Esophagus muscularis mucosa (tissue), 4 donors: ENCODE measurements at regions not wholly inside any gene's neighbourhood (a gene's known extent, or its start where the extent isn't known, plus 50 kb on each side); places are given as distances from the start of the nearest gene placed in this dataset.

Experiments
- DNase-seq: peaks from one replicate; pipeline ENCODE4 v3.0.0-alpha.2; 2017; ENCODE audit errors: extremely low spot score
- H3K27ac ChIP-seq, 4 donors: fragments of 200-600 bp; sonication (generic); replicated peaks in 1 of 4; 1 replicate in 3 of 4; 2 replicates in 1 of 4; pipeline ENCODE4 v1.5.1; 2016 to 2019; ENCODE audit warnings: mild to moderate bottlenecking in 1 of 4
- H3K27me3 ChIP-seq, 4 donors: fragments of 200-600 bp; sonication (generic); one replicate each; pipeline versions ENCODE4 v1.5.1 to v1.6.0; 2016 to 2019
- H3K36me3 ChIP-seq, 4 donors: fragments of 200-600 bp; sonication (generic); one replicate each; pipeline ENCODE4 v1.5.1; 2016 to 2019
- H3K4me1 ChIP-seq, 4 donors: fragments of 200-600 bp; sonication (generic); one replicate each; pipeline ENCODE4 v1.5.1; 2016 to 2019
- H3K4me3 ChIP-seq, 4 donors: fragments of 200-600 bp; sonication (generic); 1 replicate in 2 of 4; 2 replicates in 2 of 4; pipeline ENCODE4 v1.5.1; 2016 to 2019; ENCODE audit warnings: mild to moderate bottlenecking in 4 of 4, moderate library complexity in 1 of 4
- H3K9me3 ChIP-seq, 4 donors: fragments of 200-600 bp; sonication (generic); 1 replicate in 3 of 4; 2 replicates in 1 of 4; pipeline ENCODE4 v1.5.1; 2016 to 2019
- CTCF ChIP-seq, 3 experiments: fragments of 200-600 bp in 2 of 3; fragments of 450-650 bp in 1 of 3; sonication (generic) in 2 of 3; IDR thresholded peaks; one replicate each; pipeline ENCODE4 v1.5.1; 2017 to 2019; ENCODE audit warnings: antibody characterized with exemption in 3 of 3, mild to moderate bottlenecking in 2 of 3, moderate library complexity in 1 of 3
- EP300 ChIP-seq: sonication (generic); formaldehyde crosslinking; IDR thresholded peaks from one replicate; pipeline ENCODE4 v1.6.1; 2017; ENCODE audit warnings: antibody characterized with exemption
- POLR2A ChIP-seq: fragments of 450-650 bp; IDR thresholded peaks from one replicate; pipeline ENCODE4 v1.6.1; 2017; ENCODE audit warnings: antibody characterized with exemption, moderate library complexity, mild to moderate bottlenecking, low read depth
- POLR2AphosphoS5 ChIP-seq, 2 donors: sonication (generic); formaldehyde crosslinking; IDR thresholded peaks; one replicate each; pipeline ENCODE4 v1.6.1; 2017; ENCODE audit warnings: antibody characterized with exemption in 2 of 2
- WGBS: methylation state at CpG from one replicate; pipeline ENCODE4 v1.1.5; 2018; 5-methylcytosine and 5-hydroxymethylcytosine counted together
- intact Hi-C: fragments of 100-400 bp; cut with DNase I; formaldehyde crosslinking; loops from one replicate; pipeline ENCODE4 v1.15.1; 2023

- H3K27me3 ChIP-seq = no peaks in the 10 kb centered on the region
- TF ChIP-seq POLR2AphosphoS5 (IDR thresholded peaks at IDR 0.05) = no peak
- TF ChIP-seq POLR2A = no peak
- TF ChIP-seq EP300 = no peak
- TF ChIP-seq CTCF (IDR thresholded peaks at IDR 0.05) = no peak
- no peaks in the 10 kb centered on the region for H3K4me1 ChIP-seq
- no peaks in the 10 kb centered on the region for H3K9me3 ChIP-seq
- intact Hi-C loops = no loop called here
- no peak overlapping the region for H3K4me3 ChIP-seq
- no peak overlapping the region for H3K27ac ChIP-seq
- 82% methylated on average over 3 of the region's 3 CpGs for WGBS
- no peak for DNase-seq
- H3K36me3 ChIP-seq = no peaks in the 10 kb centered on the region
Measured at GRCh38 chr1:168801032-168801745, 72.2 kb upstream of the DPT start.

- DNase-seq = no peak
- no peaks in the 10 kb centered on the region for H3K9me3 ChIP-seq
- intact Hi-C loops = no loop called here
- H3K4me3 ChIP-seq = no peak overlapping the region
- 92% methylated on average over 7 of the region's 7 CpGs for WGBS
- TF ChIP-seq POLR2A = no peak
- no peak for TF ChIP-seq EP300
- TF ChIP-seq CTCF (IDR thresholded peaks at IDR 0.05) = no peak
- TF ChIP-seq POLR2AphosphoS5 (IDR thresholded peaks at IDR 0.05) = no peak
- H3K27ac ChIP-seq = no peak overlapping the region
- no peaks in the 10 kb centered on the region for H3K27me3 ChIP-seq
- H3K36me3 ChIP-seq = no peaks in the 10 kb centered on the region
- no peaks in the 10 kb centered on the region for H3K4me1 ChIP-seq
Measured at GRCh38 chr1:168803806-168804510, 75.0 kb upstream of the DPT start.

DNA sequence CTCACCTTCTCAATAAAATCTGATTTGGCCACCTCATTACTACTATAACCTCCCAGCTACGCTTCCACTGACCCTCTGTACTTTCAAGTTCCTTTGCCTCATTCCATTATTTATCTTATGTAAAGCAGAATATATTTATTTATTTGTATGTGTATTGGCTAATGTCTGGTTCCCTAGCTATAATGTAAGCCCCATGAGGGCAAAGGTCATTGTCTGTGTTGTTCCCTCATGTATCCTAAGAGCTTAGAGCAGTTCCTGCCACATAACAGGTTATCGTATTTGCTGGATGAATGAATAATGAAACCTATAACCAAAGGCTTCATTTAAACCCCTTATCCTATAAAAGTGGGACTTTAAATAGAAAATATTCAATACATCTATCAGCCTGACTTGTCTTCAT lies 77.9 kb upstream of the DPT start:
- 96% methylated on average over 2 of the region's 2 CpGs for WGBS
- TF ChIP-seq CTCF (IDR thresholded peaks at IDR 0.05) (no peak), POLR2AphosphoS5 (IDR thresholded peaks at IDR 0.05) (no peak), EP300 (no peak), POLR2A (no peak)
- intact Hi-C loops = no loop called here
- H3K4me3 ChIP-seq = no peak overlapping the region
- H3K4me1 ChIP-seq = no peaks in the 10 kb centered on the region
- no peaks in the 10 kb centered on the region for H3K9me3 ChIP-seq
- H3K27ac ChIP-seq = no peak overlapping the region
- no peaks in the 10 kb centered on the region for H3K36me3 ChIP-seq
- H3K27me3 ChIP-seq = no peaks in the 10 kb centered on the region
- DNase-seq = no peak

DNA sequence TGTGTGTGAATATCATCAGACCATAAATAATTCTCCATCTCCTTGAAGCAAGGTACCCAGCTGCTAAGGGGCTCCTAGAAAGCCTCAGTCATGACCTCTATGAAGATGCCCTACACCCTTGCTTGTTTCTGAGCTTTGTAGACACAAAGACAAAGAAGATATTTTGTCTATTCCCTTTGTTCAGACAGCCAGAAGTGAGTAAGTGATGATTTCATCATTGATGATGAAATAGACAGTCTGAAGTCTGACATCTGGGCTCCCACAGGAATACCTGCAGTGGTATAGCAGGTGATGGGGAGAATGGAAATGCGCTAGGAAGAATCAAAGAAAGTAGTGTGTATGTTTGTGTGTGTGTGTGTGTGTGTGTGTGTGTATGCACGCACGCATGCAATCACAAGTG lies 82.2 kb upstream of the DPT start:
- intact Hi-C loops = no loop called here
- WGBS = 89% methylated on average over 3 of the region's 3 CpGs

More for the DNA sequence above, 82.2 kb upstream of the DPT start:
- no peaks in the 10 kb centered on the region for H3K36me3 ChIP-seq
- no peak for TF ChIP-seq CTCF (IDR thresholded peaks at IDR 0.05)
- TF ChIP-seq POLR2AphosphoS5 (IDR thresholded peaks at IDR 0.05) = no peak
- TF ChIP-seq EP300 = no peak
- no peak for TF ChIP-seq POLR2A
- DNase-seq = no peak
- H3K9me3 ChIP-seq = no peaks in the 10 kb centered on the region
- no peak overlapping the region for H3K27ac ChIP-seq
- no peaks in the 10 kb centered on the region for H3K4me1 ChIP-seq
- no peaks in the 10 kb centered on the region for H3K27me3 ChIP-seq
- H3K4me3 ChIP-seq = no peak overlapping the region
